WERI-Rb-1 (cell line): ENCODE measurements at regions not wholly inside any gene's neighbourhood (a gene's known extent, or its start where the extent isn't known, plus 50 kb on each side); places are given as distances from the start of the nearest gene placed in this dataset.

Experiments
- DNase-seq: peaks from one replicate; pipeline ENCODE4 v3.0.0-alpha.2; 2020
- H3K27ac ChIP-seq: fragments of 250-450 bp; sonication (Bioruptor Pico); 2 replicates; pipeline ENCODE4 v1.5.1; 2020; ENCODE audit warnings: mild to moderate bottlenecking, moderate library complexity
- H3K27me3 ChIP-seq: fragments of 250-450 bp; sonication (Bioruptor Pico); 2 replicates; pipeline ENCODE4 v1.5.1; 2021; ENCODE audit warnings: mild to moderate bottlenecking, low read depth, moderate library complexity; ENCODE audit not compliant: insufficient read depth, severe bottlenecking
- H3K36me3 ChIP-seq: fragments of 250-450 bp; sonication (Bioruptor Pico); 2 replicates; pipeline ENCODE4 v1.5.1; 2020; ENCODE audit warnings: mild to moderate bottlenecking, moderate library complexity
- H3K4me3 ChIP-seq: 2 replicates; pipeline ENCODE4 v1.5.1; 2011; ENCODE audit warnings: low read depth, mild to moderate bottlenecking, control low read depth, low read length
- H3K9me3 ChIP-seq: fragments of 250-450 bp; sonication (Bioruptor Pico); 2 replicates; pipeline ENCODE4 v1.5.1; 2021; ENCODE audit warnings: mild to moderate bottlenecking, moderate library complexity; ENCODE audit not compliant: severe bottlenecking
- CTCF ChIP-seq: IDR thresholded peaks from 2 replicates; pipeline ENCODE4 v1.5.1; 2011; ENCODE audit warnings: low read depth, mild to moderate bottlenecking, control low read depth, inconsistent platforms, low read length

- TF ChIP-seq CTCF: peak; percentile 45
- H3K9me3 ChIP-seq: no peaks in the 10 kb centered on the region
- H3K4me3 ChIP-seq: no peak overlapping the region
- peaks cover 16% of the 10 kb centered on the region for H3K27me3 ChIP-seq
- H3K27ac ChIP-seq: no peak overlapping the region
- DNase-seq: peak; percentile 28
- H3K36me3 ChIP-seq: no peaks in the 10 kb centered on the region
These were observed 53.1 kb upstream of the HMCN1 start for GRCh38 chr1:185681034-185681633.

GRCh38 chr1:185680453-185680852 lies 53.7 kb upstream of the HMCN1 start:
- no peak for TF ChIP-seq CTCF
- no peak overlapping the region for H3K4me3 ChIP-seq
- H3K27ac ChIP-seq: no peak overlapping the region
- DNase-seq: no peak
- H3K27me3 ChIP-seq: peaks cover 16% of the 10 kb centered on the region
- no peaks in the 10 kb centered on the region for H3K9me3 ChIP-seq
- no peaks in the 10 kb centered on the region for H3K36me3 ChIP-seq

GRCh38 chr1:185679220-185679619 lies 55.0 kb upstream of the HMCN1 start:
- peaks cover 13% of the 10 kb centered on the region for H3K27me3 ChIP-seq
- no peaks in the 10 kb centered on the region for H3K9me3 ChIP-seq
- DNase-seq: peak; percentile 48
- no peak overlapping the region for H3K4me3 ChIP-seq
- no peak overlapping the region for H3K27ac ChIP-seq
- no peak for TF ChIP-seq CTCF
- H3K36me3 ChIP-seq: no peaks in the 10 kb centered on the region

- Histone ChIP-seq H3K27me3 (peaks cover 18% of the 10 kb centered on the region), H3K4me3 (no peak overlapping the region), H3K27ac (no peak overlapping the region), H3K36me3 (no peaks in the 10 kb centered on the region), H3K9me3 (no peaks in the 10 kb centered on the region)
- no peak for DNase-seq
- TF ChIP-seq CTCF: no peak
These were observed 57.2 kb upstream of the HMCN1 start for GRCh38 chr1:185676969-185677368.

GRCh38 chr1:185674201-185674600 lies 60.0 kb upstream of the HMCN1 start:
- Histone ChIP-seq H3K36me3 (no peaks in the 10 kb centered on the region), H3K4me3 (no peak overlapping the region), H3K27me3 (peaks cover 10% of the 10 kb centered on the region), H3K27ac (no peak overlapping the region), H3K9me3 (no peaks in the 10 kb centered on the region)
- no peak for DNase-seq
- no peak for TF ChIP-seq CTCF

- H3K36me3 ChIP-seq: no peaks in the 10 kb centered on the region
- TF ChIP-seq CTCF: no peak
- H3K9me3 ChIP-seq: no peaks in the 10 kb centered on the region
- no peak overlapping the region for H3K4me3 ChIP-seq
- H3K27ac ChIP-seq: no peak overlapping the region
- no peak for DNase-seq
- peaks cover 10% of the 10 kb centered on the region for H3K27me3 ChIP-seq
These were observed 61.4 kb upstream of the HMCN1 start for GRCh38 chr1:185672719-185673360.
